G401.6 (cell line): ENCODE measurements at regions not wholly inside any gene's neighbourhood (a gene's known extent, or its start where the extent isn't known, plus 50 kb on each side); places are given as distances from the start of the nearest gene placed in this dataset.

ENCODE experiments used
- FAIRE-seq: peaks from 2 replicates; lab custom pipeline; 2012; peaks lifted over from hg19 to GRCh38; lab: Jason Lieb, UNC

- FAIRE-seq, result no peak
Measured at GRCh38 chr1:234877761-234878160, 250.9 kb downstream of the TOMM20 start.

GRCh38 chr1:234875953-234876855, 252.4 kb downstream of the TOMM20 start:
- no peak for FAIRE-seq

DNA sequence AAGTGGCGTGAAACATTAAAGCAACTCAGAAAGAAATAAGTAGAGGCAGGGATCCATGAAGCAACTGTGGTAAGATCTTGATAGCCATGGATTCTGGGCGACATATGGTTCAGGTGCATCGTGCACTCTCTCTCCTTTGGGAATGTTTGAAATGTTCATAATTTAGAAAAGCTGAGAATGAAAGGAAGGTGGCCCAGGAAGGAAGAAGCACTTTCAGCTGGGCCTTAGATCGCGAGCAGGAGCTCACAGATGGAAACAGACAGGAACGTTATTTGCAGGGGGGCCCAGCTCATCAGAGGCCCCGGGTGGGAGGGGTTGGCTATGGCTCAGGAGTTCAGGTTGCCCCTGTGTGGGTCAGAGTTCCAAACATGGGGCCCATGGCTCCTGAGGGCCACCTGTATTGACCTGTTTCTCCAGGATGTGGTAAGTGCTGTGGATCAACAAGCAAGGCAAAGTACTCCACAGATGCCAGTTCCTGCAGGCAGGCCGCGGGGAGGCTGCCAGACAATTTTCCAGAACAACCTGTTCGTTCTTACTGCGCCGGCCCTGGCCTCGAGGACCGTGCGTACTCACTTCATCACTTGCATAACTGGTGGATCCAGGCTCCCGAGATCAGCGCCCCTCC, 253.2 kb downstream of the TOMM20 start:
- FAIRE-seq, result no peak

GRCh38 chr1:234874291-234875288, 254.0 kb downstream of the TOMM20 start:
- FAIRE-seq, result no peak

GRCh38 chr1:234871710-234872271, 256.8 kb downstream of the TOMM20 start:
- no peak for FAIRE-seq

- no peak for FAIRE-seq
Measured at GRCh38 chr1:234871039-234871709, 257.5 kb downstream of the TOMM20 start.

DNA sequence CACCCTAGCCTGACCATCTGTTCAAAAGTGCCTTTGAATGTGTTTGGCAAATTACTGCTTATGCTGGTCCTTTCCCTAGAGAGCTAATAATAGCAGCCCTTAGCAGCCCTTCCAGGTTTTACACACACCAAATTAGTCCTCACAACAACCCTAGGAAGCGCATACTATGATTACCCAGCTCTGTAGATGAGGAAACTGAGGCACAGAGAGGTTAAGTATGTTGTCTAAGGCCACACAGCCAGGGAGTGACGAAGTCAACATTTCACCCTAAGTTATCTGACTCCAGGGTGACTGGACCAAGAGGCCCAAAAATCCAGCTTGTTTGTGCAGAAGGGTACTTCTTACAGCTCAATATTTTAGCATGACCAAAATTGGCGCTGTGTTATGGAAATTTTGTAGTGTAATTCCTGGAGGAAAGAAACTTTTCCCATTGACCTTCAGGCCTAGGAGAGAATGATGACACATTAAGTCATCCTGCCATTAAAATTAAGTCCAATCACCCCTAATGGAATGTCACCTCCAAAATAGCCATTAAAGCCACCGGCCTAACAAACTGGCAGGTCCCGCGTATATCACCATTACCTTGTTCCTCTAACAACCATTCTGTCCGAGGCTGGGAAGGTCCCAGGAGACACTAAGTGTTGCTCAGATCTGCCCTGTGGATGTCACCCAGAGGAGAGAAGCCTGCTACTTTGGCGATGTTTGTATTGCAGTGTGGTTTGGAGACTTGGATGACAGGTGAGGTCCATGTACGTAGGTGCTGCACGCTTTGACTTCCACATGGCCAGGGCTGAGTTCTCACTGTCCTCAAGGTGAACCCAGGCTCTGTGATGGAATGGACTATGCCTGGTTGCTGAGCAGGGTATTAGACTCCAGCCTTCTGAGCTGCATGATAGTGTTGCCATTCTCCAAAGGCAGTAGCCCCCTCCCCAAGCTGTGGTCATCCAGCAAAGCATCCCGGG, 258.3 kb downstream of the TOMM20 start:
- no peak for FAIRE-seq

DNA sequence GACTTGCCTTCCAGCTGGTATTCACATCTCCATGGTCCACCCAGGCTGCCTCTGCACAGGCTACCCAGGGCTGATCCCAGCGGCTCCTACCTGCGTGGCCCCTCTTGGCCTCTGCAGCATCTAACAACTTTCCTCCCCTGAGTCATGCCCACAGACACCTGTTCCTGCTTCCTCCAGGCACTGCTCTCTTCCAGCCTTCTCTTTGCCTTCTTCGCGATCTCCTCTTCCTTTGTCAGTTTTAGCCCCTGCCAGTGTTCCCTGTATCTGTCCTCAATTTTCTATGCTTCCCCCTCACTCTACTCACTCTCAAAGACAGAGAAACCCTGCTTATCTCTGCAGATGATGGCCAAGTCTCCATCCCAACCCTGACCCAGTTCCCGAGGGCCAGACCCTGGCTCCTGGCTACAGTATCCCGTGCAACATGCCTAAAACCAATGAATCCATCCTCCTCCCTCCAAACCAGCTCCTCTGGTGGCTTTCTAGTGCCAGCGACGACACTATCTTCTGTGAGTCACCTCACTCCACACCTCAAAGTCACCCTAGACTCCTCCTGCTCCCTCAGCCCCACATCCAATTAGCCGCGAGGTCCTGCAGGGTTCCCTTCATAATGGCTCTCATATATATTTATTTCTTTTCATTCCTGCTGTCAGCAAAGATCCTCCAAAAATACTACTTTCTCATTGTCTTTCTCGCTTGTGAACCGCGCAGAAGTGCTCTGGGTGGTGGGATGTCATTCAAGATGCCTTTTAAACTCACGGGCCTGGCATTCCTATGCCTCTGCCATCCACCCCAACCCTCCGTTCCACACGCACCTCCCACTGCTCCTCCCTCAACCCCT, 259.2 kb downstream of the TOMM20 start:
- no peak for FAIRE-seq

- no peak for FAIRE-seq
Measured at GRCh38 chr1:234868296-234869147, 258.5 kb upstream of the IRF2BP2 start.

DNA sequence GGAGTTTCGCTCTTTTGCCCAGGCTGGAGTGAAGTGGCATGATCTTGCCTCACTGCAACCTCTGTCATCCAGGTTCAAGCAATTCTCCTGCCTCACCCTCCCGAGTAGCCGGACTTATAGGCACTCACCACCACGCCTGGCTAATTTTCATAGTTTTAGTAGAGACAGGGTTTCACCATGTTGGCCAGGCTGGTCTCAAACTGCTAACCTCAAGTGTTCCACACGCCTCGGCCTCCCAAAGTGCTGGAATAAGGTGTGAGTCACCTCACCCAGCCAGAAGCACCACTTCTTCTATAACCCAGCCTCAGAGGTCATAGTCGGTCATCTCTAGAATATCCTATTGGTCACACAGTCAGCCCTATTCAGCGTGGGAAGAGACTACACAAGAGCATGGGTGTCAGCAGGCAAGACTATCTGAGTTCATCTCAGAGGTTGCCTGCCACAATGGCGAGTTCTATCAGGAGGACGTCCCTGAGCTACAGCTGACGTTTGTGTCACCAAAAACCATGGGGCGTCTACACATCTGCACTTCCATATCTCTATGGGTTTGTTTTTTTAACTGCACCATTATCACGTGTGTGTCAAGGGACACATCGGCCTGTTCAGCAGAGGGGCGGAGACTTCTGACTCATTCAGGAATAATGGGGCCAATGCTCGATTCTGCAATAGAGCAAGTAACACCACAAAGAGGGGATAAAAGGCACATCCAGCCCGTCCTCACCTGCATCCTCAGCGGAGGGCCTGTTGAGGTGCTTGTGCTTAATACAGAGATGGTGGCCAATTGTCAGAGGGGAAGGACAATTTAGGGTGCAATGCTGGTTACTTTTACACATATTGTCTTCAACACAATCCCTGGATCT, 256.3 kb upstream of the IRF2BP2 start:
- FAIRE-seq, result no peak

- FAIRE-seq, result no peak
Measured at GRCh38 chr1:234865171-234866006, 255.4 kb upstream of the IRF2BP2 start.

DNA sequence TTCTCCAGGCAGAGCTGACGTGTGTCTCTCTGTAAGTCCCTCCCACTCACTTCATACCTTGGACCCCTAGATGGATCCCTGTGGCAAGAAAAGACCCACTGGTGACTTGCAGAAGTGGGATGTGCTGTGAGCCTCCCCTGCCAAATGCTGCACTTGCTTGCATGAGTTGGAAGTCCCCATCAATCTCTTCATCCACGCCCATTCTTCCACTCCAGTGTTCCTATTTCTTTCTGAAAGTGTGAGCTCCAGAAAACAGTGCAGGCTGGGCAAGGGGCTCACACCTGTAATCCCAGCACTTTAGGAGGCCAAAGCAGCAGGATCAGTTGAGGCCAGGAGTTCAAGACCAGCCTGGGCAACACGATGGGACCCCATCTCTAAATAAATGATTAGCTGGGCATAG, 254.1 kb upstream of the IRF2BP2 start:
- no peak for FAIRE-seq

DNA sequence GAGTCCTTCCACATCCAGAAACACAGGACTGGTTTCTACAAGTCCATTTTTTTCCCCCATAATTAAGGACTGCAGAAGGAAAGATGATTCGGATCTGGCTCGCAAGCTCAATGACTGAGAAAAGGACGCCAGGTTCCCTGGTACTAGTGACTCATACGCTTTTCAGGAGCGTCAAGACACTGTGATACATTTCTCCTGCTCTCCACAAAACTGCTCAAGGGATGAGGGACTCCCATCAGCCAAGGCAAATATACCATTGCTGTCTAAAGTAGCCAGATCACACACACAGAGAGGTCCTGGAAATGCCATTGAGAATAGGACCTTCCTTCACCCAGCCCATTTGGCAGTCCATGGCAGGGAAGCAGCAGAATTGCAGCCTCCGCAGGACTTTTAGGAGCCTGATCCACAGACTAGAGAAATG, 253.6 kb upstream of the IRF2BP2 start:
- FAIRE-seq, result no peak

GRCh38 chr1:234862944-234863515, 253.1 kb upstream of the IRF2BP2 start:
- FAIRE-seq, result no peak

DNA sequence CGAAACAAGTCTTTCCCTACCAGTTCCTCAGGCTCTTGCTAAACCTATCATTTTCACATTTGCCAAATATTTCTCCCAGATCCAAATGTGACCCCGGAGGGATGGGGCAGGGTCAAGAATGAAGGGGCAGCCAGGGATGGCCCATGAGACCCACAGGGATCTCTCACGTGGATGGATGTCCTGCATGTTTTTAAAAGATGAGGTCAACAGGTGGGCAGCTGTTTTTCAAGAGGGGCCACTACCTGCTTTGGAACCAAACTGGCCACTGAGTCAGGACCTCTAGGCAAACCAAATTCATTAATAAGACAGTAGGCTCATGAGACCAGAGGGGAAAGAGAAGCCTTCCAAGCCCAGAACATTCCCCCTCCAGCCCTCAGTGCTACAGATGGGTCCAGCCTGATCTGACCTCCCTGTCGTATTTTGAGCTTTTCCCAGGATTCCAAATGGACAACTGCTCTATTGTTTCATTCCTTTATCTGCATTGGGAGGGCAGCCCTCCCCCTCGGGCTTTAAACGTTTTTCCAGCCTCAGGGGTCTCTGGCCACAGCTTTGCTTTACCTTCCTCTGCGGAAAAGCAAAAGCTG, 252.5 kb upstream of the IRF2BP2 start:
- FAIRE-seq, result no peak

GRCh38 chr1:234861761-234862160, 251.8 kb upstream of the IRF2BP2 start:
- FAIRE-seq, result no peak
